SU-DHL-6 (cell line): ENCODE measurements at regions not wholly inside any gene's neighbourhood (a gene's known extent, or its start where the extent isn't known, plus 50 kb on each side); places are given as distances from the start of the nearest gene placed in this dataset.

Experiments used
- EZH2phosphoT487 ChIP-seq: fragments of 200-600 bp; sonication (generic), shearing (Covaris generic); conservative IDR thresholded peaks from 2 replicates; pipeline ENCODE4 v1.6.1; 2018; ENCODE audit warnings: mild to moderate bottlenecking, antibody characterized with exemption, low read length, moderate library complexity, mixed read lengths
- TF ChIP-seq, protein P1 (sequence below): fragments of 200-600 bp; sonication (generic); IDR thresholded peaks from one replicate; pipeline ENCODE4 v1.5.1; 2017; ENCODE audit warnings: antibody characterized with exemption, mild to moderate bottlenecking, low read length, moderate library complexity; ENCODE audit not compliant: insufficient read depth, poor library complexity, severe bottlenecking

DNA sequence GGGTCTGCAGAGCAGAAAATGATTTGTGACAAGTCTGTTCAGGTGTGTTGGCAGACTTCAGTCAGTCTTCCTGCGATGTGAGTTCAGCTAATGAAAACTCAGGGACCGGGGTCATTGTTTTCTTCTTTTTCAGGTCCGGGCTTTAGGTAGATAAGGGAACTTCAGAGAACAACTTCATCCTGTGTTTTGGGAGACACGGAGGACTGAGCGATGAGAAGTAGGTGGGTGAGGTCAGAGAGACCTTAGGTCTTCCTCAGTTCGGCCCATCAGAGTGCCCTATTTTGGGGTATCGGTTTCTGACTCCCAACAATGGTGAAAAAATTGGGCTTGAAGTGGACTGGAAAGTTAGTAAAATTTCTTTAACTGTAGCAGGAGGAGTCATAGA, 88.9 kb upstream of the ATF7IP2 start:
- TF ChIP-seq, protein P1, sequence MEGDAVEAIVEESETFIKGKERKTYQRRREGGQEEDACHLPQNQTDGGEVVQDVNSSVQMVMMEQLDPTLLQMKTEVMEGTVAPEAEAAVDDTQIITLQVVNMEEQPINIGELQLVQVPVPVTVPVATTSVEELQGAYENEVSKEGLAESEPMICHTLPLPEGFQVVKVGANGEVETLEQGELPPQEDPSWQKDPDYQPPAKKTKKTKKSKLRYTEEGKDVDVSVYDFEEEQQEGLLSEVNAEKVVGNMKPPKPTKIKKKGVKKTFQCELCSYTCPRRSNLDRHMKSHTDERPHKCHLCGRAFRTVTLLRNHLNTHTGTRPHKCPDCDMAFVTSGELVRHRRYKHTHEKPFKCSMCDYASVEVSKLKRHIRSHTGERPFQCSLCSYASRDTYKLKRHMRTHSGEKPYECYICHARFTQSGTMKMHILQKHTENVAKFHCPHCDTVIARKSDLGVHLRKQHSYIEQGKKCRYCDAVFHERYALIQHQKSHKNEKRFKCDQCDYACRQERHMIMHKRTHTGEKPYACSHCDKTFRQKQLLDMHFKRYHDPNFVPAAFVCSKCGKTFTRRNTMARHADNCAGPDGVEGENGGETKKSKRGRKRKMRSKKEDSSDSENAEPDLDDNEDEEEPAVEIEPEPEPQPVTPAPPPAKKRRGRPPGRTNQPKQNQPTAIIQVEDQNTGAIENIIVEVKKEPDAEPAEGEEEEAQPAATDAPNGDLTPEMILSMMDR = no peak
- TF ChIP-seq EZH2phosphoT487 = no peak
